SH-SY5Y (cell line): ENCODE measurements at regions not wholly inside any gene's neighbourhood (a gene's known extent, or its start where the extent isn't known, plus 50 kb on each side); places are given as distances from the start of the nearest gene placed in this dataset.

ENCODE experiments used
- GATA2 ChIP-seq: IDR thresholded peaks from 2 replicates; pipeline ENCODE4 v1.6.1; 2011; ENCODE audit warnings: mild to moderate bottlenecking, low read depth, low read length
- GATA3 ChIP-seq: IDR thresholded peaks from 2 replicates; pipeline ENCODE4 v1.6.1; 2011; ENCODE audit warnings: low read depth, mild to moderate bottlenecking, low read length, moderate library complexity

GRCh38 chr16:29154088-29154487 is 169.2 kb downstream of the LAT start:
- no peak for TF ChIP-seq GATA2
- no peak for TF ChIP-seq GATA3

- TF ChIP-seq GATA3 (no peak), GATA2 (no peak)
Measured at GRCh38 chr16:29151317-29151716, 166.5 kb downstream of the LAT start.

GRCh38 chr16:29148867-29149272 is 164.0 kb downstream of the LAT start:
- TF ChIP-seq GATA2: no peak
- no peak for TF ChIP-seq GATA3

- no peak for TF ChIP-seq GATA2
- no peak for TF ChIP-seq GATA3
Measured at GRCh38 chr16:29148131-29148691, 163.4 kb downstream of the LAT start.

- TF ChIP-seq GATA2 (no peak), GATA3 (no peak)
Measured at GRCh38 chr16:29146266-29146665, 161.4 kb downstream of the LAT start.

- TF ChIP-seq GATA2 (no peak), GATA3 (no peak)
Measured at GRCh38 chr16:29141586-29142324, 156.9 kb downstream of the LAT start.

- TF ChIP-seq GATA3 (no peak), GATA2 (no peak)
Measured at GRCh38 chr16:29139261-29139802, 154.5 kb downstream of the LAT start.

GRCh38 chr16:29126616-29127015 is 141.8 kb downstream of the LAT start:
- TF ChIP-seq GATA2 (no peak), GATA3 (no peak)

- TF ChIP-seq GATA3 (no peak), GATA2 (no peak)
Measured at GRCh38 chr16:29126057-29126494, 141.2 kb downstream of the LAT start.

- TF ChIP-seq GATA3: no peak
- TF ChIP-seq GATA2: no peak
Measured at GRCh38 chr16:29124828-29125227, 140.0 kb downstream of the LAT start.

- TF ChIP-seq GATA2 (no peak), GATA3 (no peak)
Measured at GRCh38 chr16:29117631-29118030, 132.8 kb downstream of the LAT start.

- TF ChIP-seq GATA2: no peak
- no peak for TF ChIP-seq GATA3
Measured at GRCh38 chr16:29116980-29117379, 132.1 kb downstream of the LAT start.

GRCh38 chr16:29114574-29114973 is 129.7 kb downstream of the LAT start:
- no peak for TF ChIP-seq GATA3
- TF ChIP-seq GATA2: no peak

GRCh38 chr16:29112755-29113347 is 128.0 kb downstream of the LAT start:
- TF ChIP-seq GATA2: no peak
- TF ChIP-seq GATA3: no peak

GRCh38 chr16:29111421-29111820 is 126.6 kb downstream of the LAT start:
- TF ChIP-seq GATA2 (no peak), GATA3 (no peak)
